Naive B cell (primary cell): ENCODE measurements at regions not wholly inside any gene's neighbourhood (a gene's known extent, or its start where the extent isn't known, plus 50 kb on each side); places are given as distances from the start of the nearest gene placed in this dataset.
"Not testable (repeated sequence)": the region's sequence is repeated elsewhere in the genome, so short reads cannot be mapped to it uniquely, and the experiment has no call there.

Experiments used
- ATAC-seq, 2 donors: fragments of 150-1000 bp; cut with Tn5 transposase; 2 replicates each; pipeline ENCODE4 v1.10.0; 2021; ENCODE audit warnings: low read depth in 2 of 2, mild to moderate bottlenecking in 2 of 2, moderate library complexity in 2 of 2
- DNase-seq: peaks from one replicate; pipeline ENCODE4 v3.0.0; 2022
- H3K27ac Mint-ChIP-seq, 6 donors: one replicate each; pipeline ENCODE4 v1.8.0; 2020 to 2022; ENCODE audit warnings: mild to moderate bottlenecking in 6 of 6, mixed read lengths in 6 of 6, moderate library complexity in 5 of 6, inconsistent platforms in 2 of 6
- H3K27me3 Mint-ChIP-seq, 3 donors: one replicate each; pipeline ENCODE4 v1.8.0; 2021 to 2022; ENCODE audit warnings: mixed read lengths in 3 of 3, mild to moderate bottlenecking in 1 of 3
- H3K36me3 Mint-ChIP-seq, 2 donors: one replicate each; pipeline ENCODE4 v1.8.0; 2020 to 2022; ENCODE audit warnings: mixed read lengths in 2 of 2, inconsistent platforms in 1 of 2, mild to moderate bottlenecking in 1 of 2
- H3K4me1 Mint-ChIP-seq, 3 donors: one replicate each; pipeline ENCODE4 v1.8.0; 2020 to 2022; ENCODE audit warnings: mixed read lengths in 3 of 3, inconsistent platforms in 1 of 3, mild to moderate bottlenecking in 1 of 3, moderate library complexity in 1 of 3
- H3K4me3 Mint-ChIP-seq, 8 donors: one replicate each; pipeline ENCODE4 v1.8.0; 2020 to 2022; ENCODE audit warnings: mild to moderate bottlenecking in 8 of 8, mixed read lengths in 8 of 8, moderate library complexity in 8 of 8, inconsistent platforms in 2 of 8
- H3K9me3 Mint-ChIP-seq, 7 donors: one replicate each; pipeline ENCODE4 v1.8.0; 2020 to 2022; ENCODE audit warnings: mixed read lengths in 7 of 7, mild to moderate bottlenecking in 5 of 7, inconsistent platforms in 2 of 7, moderate library complexity in 1 of 7

DNA sequence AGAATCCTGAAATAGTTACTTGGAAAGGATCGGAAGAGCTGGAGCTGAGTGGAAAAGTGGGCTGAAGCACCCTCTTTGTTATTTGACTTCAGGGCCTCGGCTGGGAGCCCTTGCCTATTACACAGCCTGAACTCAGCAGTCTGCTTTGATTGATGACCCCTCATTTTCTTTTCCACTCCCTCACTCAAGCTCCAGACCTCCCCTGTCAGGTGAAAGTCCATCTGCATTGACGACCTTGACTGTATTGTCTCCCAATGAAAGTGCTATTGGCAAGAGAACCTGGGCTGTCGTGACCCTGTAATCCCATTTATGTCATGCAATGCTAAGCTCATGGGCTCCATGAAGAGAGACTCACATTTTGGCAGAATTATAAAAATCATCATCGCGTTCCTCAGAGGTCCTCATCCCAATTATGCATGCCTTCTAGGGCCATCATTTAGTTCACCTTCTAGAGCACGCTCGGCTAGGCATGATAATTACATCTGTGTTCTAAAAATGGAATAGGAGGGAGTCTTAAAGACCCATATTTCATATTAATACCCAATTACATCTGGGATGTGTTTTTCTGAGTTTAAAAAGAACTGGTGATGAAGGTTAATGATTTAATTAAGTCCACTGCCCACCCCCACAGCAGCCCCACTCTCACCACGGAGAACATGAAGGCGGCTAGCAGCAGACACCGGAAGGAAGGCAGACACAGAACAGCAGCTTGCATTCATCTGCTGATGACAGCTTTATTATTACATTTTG is 472.5 kb downstream of the PID1 start:
- DNase-seq (no peak), ATAC-seq (no peak)
- no peak overlapping the region for H3K4me3 Mint-ChIP-seq
- H3K27ac Mint-ChIP-seq: no peak overlapping the region
- H3K36me3 Mint-ChIP-seq: no peaks in the 10 kb centered on the region
- no peaks in the 10 kb centered on the region for H3K4me1 Mint-ChIP-seq
- peaks cover 0 to 4% (median 3%) of the 10 kb centered on the region in 7 donors for H3K9me3 Mint-ChIP-seq
- no peaks in the 10 kb centered on the region for H3K27me3 Mint-ChIP-seq

DNA sequence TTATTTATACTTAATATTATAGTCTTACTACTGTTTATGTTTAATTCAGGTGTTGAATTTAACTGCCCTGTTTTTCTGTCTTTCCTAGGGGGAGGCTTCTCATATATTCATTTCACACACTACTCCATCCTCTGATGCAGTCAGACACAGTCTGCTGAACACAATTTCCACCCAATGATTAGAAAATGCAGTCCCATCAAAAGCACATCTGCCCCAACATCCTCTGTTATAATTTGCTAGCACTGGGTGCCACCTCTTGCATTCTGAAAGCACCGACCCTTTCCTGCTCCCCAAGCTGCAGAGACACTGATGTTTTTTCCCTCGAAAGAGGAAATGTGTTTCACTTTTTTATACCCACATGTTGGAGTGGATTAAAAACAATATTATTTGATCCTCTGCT is 474.7 kb downstream of the PID1 start:
- H3K27me3 Mint-ChIP-seq: no peaks in the 10 kb centered on the region
- ATAC-seq: no peak
- H3K27ac Mint-ChIP-seq: no peak overlapping the region
- H3K4me1 Mint-ChIP-seq: no peaks in the 10 kb centered on the region
- DNase-seq: no peak
- no peak overlapping the region for H3K4me3 Mint-ChIP-seq
- H3K36me3 Mint-ChIP-seq: no peaks in the 10 kb centered on the region
- peaks cover 2 to 13% (median 5%) of the 10 kb centered on the region in 7 donors for H3K9me3 Mint-ChIP-seq

DNA sequence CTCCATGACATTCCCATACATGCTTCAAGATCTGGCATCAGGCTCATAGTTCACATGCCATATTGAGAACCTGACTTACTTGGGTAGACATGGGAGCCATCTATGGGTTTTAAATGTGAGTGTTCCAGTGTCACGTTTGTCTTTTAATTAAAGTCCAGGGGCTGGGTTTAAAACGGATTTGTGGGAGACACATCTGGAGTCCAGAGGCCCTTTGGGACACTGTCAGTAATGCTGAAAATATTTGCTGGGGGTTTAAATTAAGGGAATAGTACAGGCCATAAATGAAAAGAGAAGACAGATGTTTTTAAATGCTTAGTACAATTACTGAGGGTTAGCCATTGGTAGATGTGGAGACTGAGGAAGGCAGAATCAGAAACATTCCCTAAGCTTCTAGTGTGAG is 478.0 kb downstream of the PID1 start:
- DNase-seq (no peak), ATAC-seq (no peak)
- Mint-ChIP-seq H3K36me3 (no peaks in the 10 kb centered on the region), H3K27me3 (no peaks in the 10 kb centered on the region), H3K4me3 (no peak overlapping the region), H3K4me1 (no peaks in the 10 kb centered on the region), H3K27ac (no peak overlapping the region), H3K9me3 (peaks cover 2 to 16% (median 7%) of the 10 kb centered on the region in 7 donors)

DNA sequence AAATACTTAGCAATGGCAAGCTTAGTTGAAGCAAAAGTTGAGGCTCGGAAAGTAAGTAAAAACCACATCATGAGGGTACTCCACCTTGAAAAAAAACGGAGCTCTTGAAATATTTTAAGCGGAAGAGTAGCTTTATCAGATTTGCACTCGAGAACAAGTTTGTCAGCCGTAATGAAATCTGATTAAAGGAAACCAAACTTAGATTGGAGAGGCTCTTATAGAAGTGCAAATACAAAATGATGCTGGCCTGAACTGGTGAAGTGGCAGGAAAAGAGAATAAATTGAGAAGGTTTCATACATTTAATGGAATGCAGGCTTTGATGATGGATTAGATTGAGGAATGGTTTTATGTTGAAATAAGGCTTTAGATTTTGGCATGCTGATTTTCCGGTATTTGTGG is 484.2 kb downstream of the PID1 start:
- H3K36me3 Mint-ChIP-seq: no peaks in the 10 kb centered on the region
- no peaks in the 10 kb centered on the region for H3K4me1 Mint-ChIP-seq
- H3K27ac Mint-ChIP-seq: no peak overlapping the region
- no peaks in the 10 kb centered on the region for H3K27me3 Mint-ChIP-seq
- ATAC-seq (no peak), DNase-seq (no peak)
- H3K4me3 Mint-ChIP-seq: no peak overlapping the region
- peaks cover 1 to 20% (median 12%) of the 10 kb centered on the region in 7 donors for H3K9me3 Mint-ChIP-seq

DNA sequence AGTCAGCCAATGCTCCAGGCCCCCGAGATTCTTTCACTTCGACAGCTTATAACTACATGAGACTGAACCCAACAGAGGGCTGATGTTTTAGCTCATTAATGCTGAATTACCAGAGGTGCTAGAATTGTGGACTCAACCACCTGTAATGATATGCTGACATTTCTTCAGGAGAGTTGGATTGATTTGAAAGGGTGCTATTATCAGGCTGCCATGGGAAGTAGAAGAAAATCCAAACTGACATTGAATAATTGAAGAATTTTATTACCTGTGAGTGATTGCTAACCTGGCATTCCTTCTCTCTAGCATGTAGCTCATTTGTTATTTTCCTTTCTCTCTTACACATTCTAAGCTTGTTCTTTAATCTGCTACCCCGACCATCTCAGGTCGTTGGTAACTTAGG is 488.8 kb downstream of the PID1 start:
- Mint-ChIP-seq H3K36me3 (no peaks in the 10 kb centered on the region), H3K27ac (no peak overlapping the region), H3K9me3 (peaks cover 1 to 17% (median 8%) of the 10 kb centered on the region in 7 donors), H3K4me1 (no peaks in the 10 kb centered on the region), H3K27me3 (no peaks in the 10 kb centered on the region), H3K4me3 (no peak overlapping the region)
- DNase-seq (no peak), ATAC-seq (no peak)

DNA sequence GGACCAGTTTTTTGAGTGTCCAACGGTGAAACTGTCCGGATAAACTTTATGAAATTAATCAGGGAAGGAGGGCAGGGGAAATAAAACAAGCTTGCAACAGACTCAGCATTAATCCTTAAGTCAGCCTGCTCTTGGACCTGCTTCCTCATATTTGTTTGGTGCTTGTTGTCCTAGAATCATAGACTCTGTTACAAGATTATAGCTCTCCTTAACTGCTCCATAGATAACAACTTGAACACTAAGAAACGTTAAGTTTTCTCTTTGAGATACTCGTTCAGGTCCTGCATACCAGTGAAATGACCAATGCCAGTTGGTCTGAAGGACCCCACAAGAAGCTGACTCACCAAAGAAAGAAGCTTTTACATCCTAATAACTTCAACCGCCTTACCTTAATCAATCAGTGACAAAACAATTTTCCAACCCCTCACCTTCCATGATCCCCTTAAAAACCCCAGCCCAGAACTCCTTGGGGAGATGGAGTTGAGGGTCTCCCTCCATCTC is 493.2 kb downstream of the PID1 start:
- peaks cover 2 to 22% (median 7%) of the 10 kb centered on the region in 7 donors for H3K9me3 Mint-ChIP-seq
- no peaks in the 10 kb centered on the region for H3K27me3 Mint-ChIP-seq
- DNase-seq: no peak
- no peak overlapping the region for H3K27ac Mint-ChIP-seq
- H3K4me3 Mint-ChIP-seq: no peak overlapping the region
- ATAC-seq: no peak
- H3K36me3 Mint-ChIP-seq: no peaks in the 10 kb centered on the region
- no peaks in the 10 kb centered on the region for H3K4me1 Mint-ChIP-seq

DNA sequence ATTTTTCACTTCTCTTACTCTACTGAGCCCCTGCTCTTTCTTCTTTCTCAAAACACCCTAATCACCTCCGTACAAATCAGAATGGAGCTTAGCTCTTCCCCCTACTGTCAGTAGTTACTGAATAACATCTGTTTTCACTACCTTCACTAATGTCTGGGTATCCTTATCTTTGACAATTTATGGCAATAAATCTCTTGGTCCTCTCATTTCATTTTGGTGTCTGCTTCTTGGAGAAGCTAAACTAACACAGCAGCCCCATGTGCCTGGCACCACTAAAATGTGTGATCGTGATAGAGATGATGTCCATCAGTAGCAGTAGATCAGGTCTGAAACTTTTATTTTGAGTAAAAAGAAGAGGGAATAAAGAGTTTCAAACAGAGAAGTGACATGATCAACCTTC is 496.5 kb downstream of the PID1 start:
- H3K36me3 Mint-ChIP-seq: no peaks in the 10 kb centered on the region
- DNase-seq: no peak
- H3K27me3 Mint-ChIP-seq: no peaks in the 10 kb centered on the region
- no peak for ATAC-seq
- H3K4me1 Mint-ChIP-seq: no peaks in the 10 kb centered on the region
- H3K27ac Mint-ChIP-seq: no peak overlapping the region
- peaks cover 0 to 14% (median 3%) of the 10 kb centered on the region in 7 donors for H3K9me3 Mint-ChIP-seq
- no peak overlapping the region for H3K4me3 Mint-ChIP-seq

DNA sequence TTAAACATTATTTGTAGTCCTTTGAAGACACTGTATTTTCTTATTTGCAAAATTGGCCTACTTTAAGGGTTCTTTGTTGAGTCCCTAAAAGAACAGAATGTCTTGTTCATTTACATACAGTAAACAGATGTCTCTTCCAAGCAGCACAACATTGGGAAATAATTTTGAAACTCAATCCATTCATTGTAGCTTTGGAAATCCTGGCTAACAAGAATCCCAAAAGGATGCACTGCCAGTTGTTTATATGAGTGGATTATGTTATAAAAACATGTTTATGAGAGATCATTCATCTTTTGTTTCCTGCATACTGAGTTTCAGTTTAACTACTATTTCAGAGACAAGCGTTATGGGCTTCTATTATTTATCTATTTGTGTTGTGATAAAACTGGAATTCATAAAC is 499.3 kb downstream of the PID1 start:
- Mint-ChIP-seq H3K27ac (no peak overlapping the region), H3K27me3 (no peaks in the 10 kb centered on the region), H3K4me3 (no peak overlapping the region), H3K36me3 (no peaks in the 10 kb centered on the region), H3K9me3 (peaks cover 0 to 16% (median 3%) of the 10 kb centered on the region in 7 donors), H3K4me1 (no peaks in the 10 kb centered on the region)
- ATAC-seq (no peak), DNase-seq (no peak)

DNA sequence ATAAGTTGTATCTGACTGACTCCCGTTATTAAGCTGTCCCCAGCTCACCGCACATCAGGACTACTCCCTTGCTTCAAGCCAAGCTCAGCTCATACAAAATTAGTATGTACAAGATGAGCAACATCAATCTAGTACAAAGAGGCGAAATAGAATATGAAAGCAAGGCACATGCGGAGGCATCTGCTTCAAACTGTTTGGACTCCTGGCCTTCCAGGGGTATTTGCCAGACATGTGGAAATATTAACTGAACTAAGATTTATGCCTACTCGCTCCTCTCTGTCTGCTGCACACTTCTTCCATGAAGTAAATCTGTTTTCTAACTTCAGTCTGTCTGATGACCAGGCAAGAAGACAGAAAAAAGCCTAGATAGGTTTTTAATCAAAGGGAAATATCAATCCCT is 499.8 kb downstream of the PID1 start:
- Mint-ChIP-seq H3K27ac (no peak overlapping the region), H3K27me3 (no peaks in the 10 kb centered on the region), H3K4me1 (no peaks in the 10 kb centered on the region), H3K36me3 (no peaks in the 10 kb centered on the region), H3K4me3 (no peak overlapping the region), H3K9me3 (peaks cover 0 to 16% (median 3%) of the 10 kb centered on the region in 7 donors)
- no peak for ATAC-seq
- DNase-seq: no peak

DNA sequence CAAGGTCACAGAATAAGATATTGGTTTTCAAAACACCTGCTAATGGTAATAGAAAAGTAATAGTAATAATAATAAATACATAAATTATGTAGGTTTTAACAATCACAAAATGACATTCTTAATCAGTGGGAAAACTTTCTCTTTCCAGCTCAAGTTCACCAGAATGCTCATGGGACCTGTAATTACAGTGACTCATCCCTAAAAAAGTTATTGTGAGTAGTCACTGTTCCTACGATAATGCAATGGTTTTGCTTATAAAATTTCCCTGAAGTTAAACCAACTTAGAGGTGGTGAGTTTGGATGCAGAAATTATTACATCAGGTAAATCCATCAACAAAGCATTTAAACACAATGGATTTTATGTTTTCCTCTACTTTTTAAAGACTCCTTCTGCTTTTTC is 502.3 kb downstream of the PID1 start:
- ATAC-seq: no peak
- Mint-ChIP-seq H3K27ac (no peak overlapping the region), H3K9me3 (peaks cover 0 to 16% (median under 1%) of the 10 kb centered on the region in 7 donors), H3K27me3 (no peaks in the 10 kb centered on the region), H3K4me3 (no peak overlapping the region), H3K36me3 (no peaks in the 10 kb centered on the region), H3K4me1 (no peaks in the 10 kb centered on the region)
- DNase-seq: no peak

DNA sequence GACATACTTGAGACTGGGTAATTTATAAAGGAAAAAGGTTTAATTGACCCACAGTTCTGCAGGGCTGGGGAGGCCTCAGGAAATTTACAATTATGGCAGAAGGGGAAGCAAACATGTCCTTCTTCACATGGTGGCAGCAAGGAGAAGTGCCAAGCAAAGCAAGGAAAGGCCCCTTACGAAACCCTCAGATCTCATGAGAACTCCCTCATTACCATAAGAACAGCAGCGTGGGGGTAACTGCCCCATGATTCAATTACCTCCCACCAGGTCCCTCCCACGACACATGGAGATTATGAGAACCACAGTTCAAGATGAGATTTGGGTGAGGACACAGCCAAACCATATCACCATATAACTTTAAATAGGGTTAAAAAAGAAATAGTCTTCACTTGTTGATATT is 502.9 kb downstream of the PID1 start:
- H3K4me1 Mint-ChIP-seq, DNase-seq, H3K27ac Mint-ChIP-seq, H3K4me3 Mint-ChIP-seq, H3K36me3 Mint-ChIP-seq, ATAC-seq, H3K27me3 Mint-ChIP-seq: not testable (repeated sequence)
- H3K9me3 Mint-ChIP-seq: peaks cover 0 to 13% (median 0%) of the 10 kb centered on the region in 7 donors

DNA sequence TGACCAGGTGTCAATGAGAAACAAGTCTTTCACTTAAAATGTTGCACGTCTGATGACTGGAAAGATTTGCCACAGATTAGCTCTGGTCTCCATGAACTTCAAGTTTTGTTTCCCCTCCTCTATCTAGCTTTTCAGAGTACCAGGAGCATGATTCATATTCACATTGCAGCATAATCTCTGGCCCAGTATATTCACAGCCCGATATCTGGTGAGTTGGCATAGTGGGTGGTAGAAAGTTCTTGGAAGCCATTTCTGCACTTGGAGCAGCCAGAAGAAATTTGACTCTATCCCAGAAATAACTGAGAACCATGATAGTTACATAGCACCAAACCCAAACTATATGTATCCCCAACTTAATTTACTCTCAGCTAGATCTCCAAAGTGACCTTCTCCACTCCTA is 503.9 kb downstream of the PID1 start:
- ATAC-seq: no peak
- no peak overlapping the region for H3K27ac Mint-ChIP-seq
- no peaks in the 10 kb centered on the region for H3K36me3 Mint-ChIP-seq

DNA sequence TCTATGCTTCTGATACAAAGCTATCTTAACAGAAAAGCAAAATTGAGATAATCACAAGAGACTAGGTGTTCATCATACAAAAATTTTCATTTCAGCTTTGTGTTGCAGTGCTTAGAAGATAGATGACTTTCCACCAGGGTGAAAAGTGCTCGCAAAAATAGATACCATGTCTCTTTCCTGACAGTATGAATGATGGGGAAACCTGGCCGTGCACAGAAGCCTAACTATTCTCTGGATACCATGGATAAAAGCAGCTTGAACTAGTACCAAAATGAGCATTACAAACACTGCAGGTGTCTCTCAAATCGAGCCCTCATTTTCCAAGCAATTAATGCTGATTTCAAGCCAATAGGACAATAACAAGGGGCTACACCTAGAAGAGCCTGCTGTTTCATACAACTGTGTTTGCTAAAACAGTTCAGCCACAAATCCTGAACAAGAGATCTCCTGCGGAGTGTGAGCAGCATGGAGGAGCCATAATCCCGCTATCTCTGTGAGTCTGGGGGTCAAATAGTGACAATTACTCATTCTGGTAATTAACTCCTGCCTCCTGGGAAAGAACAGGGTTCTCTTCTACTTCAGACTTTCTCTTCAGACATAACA is 507.6 kb downstream of the PID1 start:
- H3K27ac Mint-ChIP-seq: peak overlapping the region in 1 of 6 donors; percentile 84
- DNase-seq (no peak), ATAC-seq (no peak)
- no peaks in the 10 kb centered on the region for H3K4me1 Mint-ChIP-seq
- H3K27me3 Mint-ChIP-seq: no peaks in the 10 kb centered on the region
- H3K4me3 Mint-ChIP-seq: no peak overlapping the region
- H3K36me3 Mint-ChIP-seq: no peaks in the 10 kb centered on the region
- peaks cover 0 to 6% (median 1%) of the 10 kb centered on the region in 7 donors for H3K9me3 Mint-ChIP-seq

More for the DNA sequence above, 503.9 kb downstream of the PID1 start:
- Mint-ChIP-seq H3K4me1 (no peaks in the 10 kb centered on the region), H3K9me3 (peaks cover 0 to 12% (median 0%) of the 10 kb centered on the region in 7 donors), H3K4me3 (no peak overlapping the region), H3K27me3 (no peaks in the 10 kb centered on the region)
- no peak for DNase-seq

DNA sequence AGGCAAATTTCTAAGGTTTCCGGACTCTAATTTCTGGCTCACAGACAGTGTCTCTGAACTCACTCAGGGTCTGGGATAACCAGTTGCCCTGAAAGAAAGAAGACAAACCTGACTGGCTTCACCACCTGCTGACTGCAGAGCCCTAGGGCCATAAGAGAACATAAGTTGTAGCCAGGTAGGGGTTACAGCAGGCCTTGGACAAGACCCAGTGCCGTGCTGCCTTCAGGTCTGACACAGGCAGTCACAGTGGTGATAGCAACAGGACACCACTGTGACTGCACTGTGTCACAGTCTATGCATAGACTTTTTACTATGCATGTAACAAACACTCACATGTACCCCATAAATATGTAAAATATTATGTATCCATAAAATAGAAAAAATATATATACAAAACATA is 508.5 kb downstream of the PID1 start:
- H3K9me3 Mint-ChIP-seq: peaks cover 0 to 6% (median 1%) of the 10 kb centered on the region in 7 donors
- H3K4me3 Mint-ChIP-seq: no peak overlapping the region
- no peaks in the 10 kb centered on the region for H3K27me3 Mint-ChIP-seq
- H3K36me3 Mint-ChIP-seq: no peaks in the 10 kb centered on the region
- no peaks in the 10 kb centered on the region for H3K4me1 Mint-ChIP-seq
- no peak overlapping the region for H3K27ac Mint-ChIP-seq
- no peak for ATAC-seq
- DNase-seq: no peak
